Right lobe of liver (tissue), 4 donors: ENCODE measurements at regions not wholly inside any gene's neighbourhood (a gene's known extent, or its start where the extent isn't known, plus 50 kb on each side); places are given as distances from the start of the nearest gene placed in this dataset.
"Not testable (repeated sequence)": the region's sequence is repeated elsewhere in the genome, so short reads cannot be mapped to it uniquely, and the experiment has no call there.

Experiments
- POLR2A ChIP-seq: fragments of 450-650 bp; IDR thresholded peaks from one replicate; pipeline ENCODE4 v1.6.1; 2017; ENCODE audit warnings: antibody characterized with exemption, mild to moderate bottlenecking
- TF ChIP-seq, protein P1 (sequence below), 4 donors: fragments of 200-600 bp in 3 of 4; fragments of 450-650 bp in 1 of 4; IDR thresholded peaks; one replicate each; pipeline versions ENCODE4 v1.5.1 to v1.8.0; 2016 to 2022; ENCODE audit warnings: antibody characterized with exemption in 4 of 4, mild to moderate bottlenecking in 2 of 4
- donor health status: DM: no; HTN: no; CAD: no.
- donor health status: DM: no; HTN: no; CAD: no.
- donor health status: DM: no; HTN: yes; CAD: no.

DNA sequence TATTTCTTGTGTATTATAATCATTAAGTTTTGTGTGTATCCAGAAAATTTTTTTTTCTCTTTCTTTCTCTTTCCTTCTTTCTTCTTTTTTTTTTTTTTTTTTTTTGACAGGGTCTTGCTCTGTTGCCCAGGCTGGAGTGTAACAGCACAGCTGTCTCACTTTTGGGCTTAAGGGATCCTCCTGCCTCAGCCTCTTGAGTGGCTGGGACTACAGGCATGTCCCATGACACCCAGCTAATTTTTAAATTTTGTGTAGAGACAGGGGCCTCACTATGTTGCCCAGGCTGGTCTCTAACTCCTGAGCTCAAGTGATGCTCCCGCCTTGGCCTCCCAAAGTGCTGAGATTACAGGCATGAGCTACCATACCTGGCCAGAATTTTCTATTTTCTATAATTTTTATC is 120.2 kb upstream of the LDB2 start:
- TF ChIP-seq, protein P1, sequence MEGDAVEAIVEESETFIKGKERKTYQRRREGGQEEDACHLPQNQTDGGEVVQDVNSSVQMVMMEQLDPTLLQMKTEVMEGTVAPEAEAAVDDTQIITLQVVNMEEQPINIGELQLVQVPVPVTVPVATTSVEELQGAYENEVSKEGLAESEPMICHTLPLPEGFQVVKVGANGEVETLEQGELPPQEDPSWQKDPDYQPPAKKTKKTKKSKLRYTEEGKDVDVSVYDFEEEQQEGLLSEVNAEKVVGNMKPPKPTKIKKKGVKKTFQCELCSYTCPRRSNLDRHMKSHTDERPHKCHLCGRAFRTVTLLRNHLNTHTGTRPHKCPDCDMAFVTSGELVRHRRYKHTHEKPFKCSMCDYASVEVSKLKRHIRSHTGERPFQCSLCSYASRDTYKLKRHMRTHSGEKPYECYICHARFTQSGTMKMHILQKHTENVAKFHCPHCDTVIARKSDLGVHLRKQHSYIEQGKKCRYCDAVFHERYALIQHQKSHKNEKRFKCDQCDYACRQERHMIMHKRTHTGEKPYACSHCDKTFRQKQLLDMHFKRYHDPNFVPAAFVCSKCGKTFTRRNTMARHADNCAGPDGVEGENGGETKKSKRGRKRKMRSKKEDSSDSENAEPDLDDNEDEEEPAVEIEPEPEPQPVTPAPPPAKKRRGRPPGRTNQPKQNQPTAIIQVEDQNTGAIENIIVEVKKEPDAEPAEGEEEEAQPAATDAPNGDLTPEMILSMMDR (IDR thresholded peaks at IDR 0.05), result not testable (repeated sequence)
- TF ChIP-seq POLR2A, result not testable (repeated sequence)
